MCF 10A (cell line): ENCODE measurements at regions not wholly inside any gene's neighbourhood (a gene's known extent, or its start where the extent isn't known, plus 50 kb on each side); places are given as distances from the start of the nearest gene placed in this dataset.

Source experiments
- BruUV-seq: library from RNA; stranded (reverse); fragments of 400-500 nt; replicated peaks from 2 replicates; lab custom pipeline; 2021; lab: Mats Ljungman, UMichigan
- CTCF ChIA-PET: fragments of 300-600 bp; sonication (Branson Sonifier 250); formaldehyde crosslinking; extraction: SDS; loops from one replicate; lab custom pipeline; 2021; ENCODE audit warnings: antibody characterized with exemption, inconsistent platforms; lab: Yijun Ruan, JAX
- POLR2A ChIA-PET: fragments of 300-600, 350-650 bp; sonication (Branson Sonifier 250); formaldehyde crosslinking; extraction: SDS; loops from one replicate; lab custom pipeline; 2020; ENCODE audit warnings: antibody characterized with exemption, inconsistent platforms; lab: Yijun Ruan, JAX
- DNase-seq: peaks from one replicate; pipeline ENCODE4 v3.0.0-alpha.2; 2018; ENCODE audit not compliant: unreplicated experiment
- H3K27ac Mint-ChIP-seq: one replicate; pipeline ENCODE4 v1.8.0; 2022; ENCODE audit warnings: mild to moderate bottlenecking, low read depth, mixed read lengths; ENCODE audit not compliant: unreplicated experiment
- H3K27me3 Mint-ChIP-seq: one replicate; pipeline ENCODE4 v1.8.0; 2022; ENCODE audit warnings: mixed read lengths; ENCODE audit not compliant: insufficient read depth, unreplicated experiment
- H3K36me3 Mint-ChIP-seq: one replicate; pipeline ENCODE4 v1.8.0; 2022; ENCODE audit warnings: mild to moderate bottlenecking, moderate library complexity, mixed read lengths; ENCODE audit not compliant: insufficient read depth, unreplicated experiment
- H3K4me1 Mint-ChIP-seq: one replicate; pipeline ENCODE4 v1.8.0; 2022; ENCODE audit warnings: mixed read lengths; ENCODE audit not compliant: insufficient read depth, unreplicated experiment
- H3K4me3 Mint-ChIP-seq: one replicate; pipeline ENCODE4 v1.8.0; 2022; ENCODE audit warnings: mild to moderate bottlenecking, moderate library complexity, mixed read lengths; ENCODE audit not compliant: unreplicated experiment
- H3K9me3 Mint-ChIP-seq: one replicate; pipeline ENCODE4 v1.8.0; 2022; ENCODE audit warnings: mixed read lengths; ENCODE audit not compliant: unreplicated experiment
- CTCF ChIP-seq: fragments of 200-600 bp; IDR thresholded peaks from one replicate; pipeline ENCODE4 v1.8.0; 2022; ENCODE audit warnings: antibody characterized with exemption, mild to moderate bottlenecking; ENCODE audit not compliant: unreplicated experiment
- intact Hi-C: fragments of 100-400 bp; cut with micrococcal nuclease; formaldehyde crosslinking; loops from 2 replicates; pipeline ENCODE4 v1.14.1; 2022

- intact Hi-C loops, result no loop called here
- no peak for DNase-seq
- no peaks in the 10 kb centered on the region for H3K4me1 Mint-ChIP-seq
- H3K4me3 Mint-ChIP-seq, result no peak overlapping the region
- ChIA-PET CTCF (no interaction called here), POLR2A (no interaction called here)
- no peak overlapping the region for H3K27ac Mint-ChIP-seq
- peaks cover 20% of the 10 kb centered on the region for H3K27me3 Mint-ChIP-seq
- H3K36me3 Mint-ChIP-seq, result no peaks in the 10 kb centered on the region
- BruUV-seq, result no TSS peak
- peaks cover 6% of the 10 kb centered on the region for H3K9me3 Mint-ChIP-seq
- TF ChIP-seq CTCF, result no peak
Measured at GRCh38 chr9:17905366-17905765, 326.5 kb downstream of the SH3GL2 start.

- POLR2A ChIA-PET, result no interaction called here
- intact Hi-C loops, result no loop called here
- H3K9me3 Mint-ChIP-seq, result peaks cover 6% of the 10 kb centered on the region
- no peaks in the 10 kb centered on the region for H3K4me1 Mint-ChIP-seq
- no peak for TF ChIP-seq CTCF
- DNase-seq, result no peak
- no peak overlapping the region for H3K27ac Mint-ChIP-seq
- CTCF ChIA-PET, result no interaction called here
- BruUV-seq, result no TSS peak
- no peaks in the 10 kb centered on the region for H3K36me3 Mint-ChIP-seq
- peaks cover 20% of the 10 kb centered on the region for H3K27me3 Mint-ChIP-seq
- no peak overlapping the region for H3K4me3 Mint-ChIP-seq
Measured at GRCh38 chr9:17905781-17906175, 326.9 kb downstream of the SH3GL2 start.

- Mint-ChIP-seq H3K27me3 (peaks cover 20% of the 10 kb centered on the region), H3K4me3 (no peak overlapping the region), H3K9me3 (peaks cover 6% of the 10 kb centered on the region), H3K27ac (no peak overlapping the region), H3K4me1 (no peaks in the 10 kb centered on the region), H3K36me3 (no peaks in the 10 kb centered on the region)
- no peak for TF ChIP-seq CTCF
- intact Hi-C loops, result no loop called here
- POLR2A ChIA-PET, result no interaction called here
- CTCF ChIA-PET, result no interaction called here
- no TSS peak for BruUV-seq
- DNase-seq, result no peak
Measured at GRCh38 chr9:17906176-17906840, 327.4 kb downstream of the SH3GL2 start.

GRCh38 chr9:17906841-17907778 lies 328.2 kb downstream of the SH3GL2 start:
- ChIA-PET POLR2A (no interaction called here), CTCF (no interaction called here)
- intact Hi-C loops, result no loop called here
- peaks cover 6% of the 10 kb centered on the region for H3K9me3 Mint-ChIP-seq
- no peak for TF ChIP-seq CTCF
- no peak overlapping the region for H3K4me3 Mint-ChIP-seq
- no peaks in the 10 kb centered on the region for H3K36me3 Mint-ChIP-seq
- H3K4me1 Mint-ChIP-seq, result no peaks in the 10 kb centered on the region
- H3K27me3 Mint-ChIP-seq, result peaks cover 17% of the 10 kb centered on the region
- H3K27ac Mint-ChIP-seq, result no peak overlapping the region
- DNase-seq, result no peak
- BruUV-seq, result no TSS peak
